Activated CD4-positive, alpha-beta memory T cell treated with anti-CD3 and anti-CD28 coated beads for 36 hours (primary cell): ENCODE measurements at regions not wholly inside any gene's neighbourhood (a gene's known extent, or its start where the extent isn't known, plus 50 kb on each side); places are given as distances from the start of the nearest gene placed in this dataset.

Experiments
- CTCF ChIA-PET: fragments of 350-600 bp; sonication (Branson Sonifier 250); formaldehyde crosslinking; loops from one replicate; lab custom pipeline; 2021; ENCODE audit warnings: antibody characterized with exemption, inconsistent platforms; lab: Charles Lee
- POLR2A ChIA-PET: fragments of 350-600 bp; sonication (Branson Sonifier 250); formaldehyde crosslinking; loops from one replicate; lab custom pipeline; 2021; ENCODE audit warnings: antibody characterized with exemption; lab: Charles Lee
- DNase-seq: peaks from one replicate; pipeline ENCODE4 v3.0.0-alpha.2; 2020
- H3K27ac Mint-ChIP-seq: one replicate; pipeline ENCODE4 v1.8.0; 2021; ENCODE audit warnings: mixed read lengths
- H3K27me3 Mint-ChIP-seq: one replicate; pipeline ENCODE4 v1.8.0; 2021; ENCODE audit warnings: mixed read lengths
- H3K36me3 Mint-ChIP-seq: one replicate; pipeline ENCODE4 v1.8.0; 2021; ENCODE audit warnings: mixed read lengths
- H3K4me1 Mint-ChIP-seq: one replicate; pipeline ENCODE4 v1.8.0; 2021; ENCODE audit warnings: low read depth, mixed read lengths
- H3K4me3 Mint-ChIP-seq: one replicate; pipeline ENCODE4 v1.8.0; 2021; ENCODE audit warnings: mild to moderate bottlenecking, mixed read lengths
- H3K9me3 Mint-ChIP-seq: one replicate; pipeline ENCODE4 v1.8.0; 2021; ENCODE audit warnings: mixed read lengths
- intact Hi-C: fragments of 100-400 bp; cut with micrococcal nuclease; formaldehyde crosslinking; loops from one replicate; pipeline ENCODE4 v1.15.1; 2023

- Mint-ChIP-seq H3K27ac (no peak overlapping the region), H3K4me1 (no peaks in the 10 kb centered on the region), H3K4me3 (no peak overlapping the region), H3K36me3 (no peaks in the 10 kb centered on the region), H3K9me3 (peaks cover 2% of the 10 kb centered on the region), H3K27me3 (no peaks in the 10 kb centered on the region)
- no peak for DNase-seq
- CTCF ChIA-PET = no interaction called here
- POLR2A ChIA-PET = no interaction called here
- intact Hi-C loops = no loop called here
These were observed 476.4 kb downstream of the ISL1 start for GRCh38 chr5:51859624-51860023.

GRCh38 chr5:51860532-51861018 is 477.3 kb downstream of the ISL1 start:
- no peak for DNase-seq
- ChIA-PET POLR2A (no interaction called here), CTCF (no interaction called here)
- Mint-ChIP-seq H3K27me3 (no peaks in the 10 kb centered on the region), H3K9me3 (peaks cover 2% of the 10 kb centered on the region), H3K36me3 (no peaks in the 10 kb centered on the region), H3K27ac (no peak overlapping the region), H3K4me3 (no peak overlapping the region), H3K4me1 (no peaks in the 10 kb centered on the region)
- intact Hi-C loops = no loop called here

- H3K36me3 Mint-ChIP-seq = no peaks in the 10 kb centered on the region
- ChIA-PET POLR2A (no interaction called here), CTCF (no interaction called here)
- intact Hi-C loops = no loop called here
- peaks cover 31% of the 10 kb centered on the region for H3K9me3 Mint-ChIP-seq
- no peak overlapping the region for H3K27ac Mint-ChIP-seq
- no peak overlapping the region for H3K4me3 Mint-ChIP-seq
- H3K27me3 Mint-ChIP-seq = no peaks in the 10 kb centered on the region
- DNase-seq = no peak
- no peaks in the 10 kb centered on the region for H3K4me1 Mint-ChIP-seq
These were observed 488.9 kb downstream of the ISL1 start for GRCh38 chr5:51872144-51872543.

- H3K4me1 Mint-ChIP-seq = no peaks in the 10 kb centered on the region
- peaks cover 6% of the 10 kb centered on the region for H3K9me3 Mint-ChIP-seq
- no peak overlapping the region for H3K4me3 Mint-ChIP-seq
- intact Hi-C loops = no loop called here
- H3K27me3 Mint-ChIP-seq = no peaks in the 10 kb centered on the region
- ChIA-PET POLR2A (no interaction called here), CTCF (no interaction called here)
- H3K27ac Mint-ChIP-seq = no peak overlapping the region
- DNase-seq = no peak
- H3K36me3 Mint-ChIP-seq = no peaks in the 10 kb centered on the region
These were observed 498.7 kb downstream of the ISL1 start for GRCh38 chr5:51881901-51882300.

- Mint-ChIP-seq H3K4me3 (no peak overlapping the region), H3K27ac (no peak overlapping the region), H3K4me1 (no peaks in the 10 kb centered on the region), H3K9me3 (peaks cover 1% of the 10 kb centered on the region), H3K27me3 (no peaks in the 10 kb centered on the region), H3K36me3 (no peaks in the 10 kb centered on the region)
- POLR2A ChIA-PET = no interaction called here
- no peak for DNase-seq
- CTCF ChIA-PET = no interaction called here
- intact Hi-C loops = no loop called here
These were observed 499.4 kb downstream of the ISL1 start for GRCh38 chr5:51882647-51883046.

GRCh38 chr5:51889703-51890102 is 506.5 kb downstream of the ISL1 start:
- H3K9me3 Mint-ChIP-seq = peaks cover 3% of the 10 kb centered on the region
- H3K27ac Mint-ChIP-seq = no peak overlapping the region
- no peaks in the 10 kb centered on the region for H3K27me3 Mint-ChIP-seq
- no peaks in the 10 kb centered on the region for H3K36me3 Mint-ChIP-seq
- H3K4me1 Mint-ChIP-seq = no peaks in the 10 kb centered on the region
- intact Hi-C loops = no loop called here
- CTCF ChIA-PET = no interaction called here
- POLR2A ChIA-PET = no interaction called here
- no peak overlapping the region for H3K4me3 Mint-ChIP-seq
- no peak for DNase-seq

- no peaks in the 10 kb centered on the region for H3K27me3 Mint-ChIP-seq
- H3K36me3 Mint-ChIP-seq = no peaks in the 10 kb centered on the region
- no peaks in the 10 kb centered on the region for H3K4me1 Mint-ChIP-seq
- no peak for DNase-seq
- no peak overlapping the region for H3K4me3 Mint-ChIP-seq
- no peak overlapping the region for H3K27ac Mint-ChIP-seq
- ChIA-PET CTCF (no interaction called here), POLR2A (no interaction called here)
- intact Hi-C loops = no loop called here
- H3K9me3 Mint-ChIP-seq = peaks cover 3% of the 10 kb centered on the region
These were observed 507.3 kb downstream of the ISL1 start for GRCh38 chr5:51890435-51891116.

GRCh38 chr5:51892680-51893079 is 509.4 kb downstream of the ISL1 start:
- POLR2A ChIA-PET = no interaction called here
- Mint-ChIP-seq H3K27me3 (no peaks in the 10 kb centered on the region), H3K9me3 (peaks cover 3% of the 10 kb centered on the region), H3K4me1 (no peaks in the 10 kb centered on the region), H3K36me3 (no peaks in the 10 kb centered on the region), H3K4me3 (no peak overlapping the region), H3K27ac (no peak overlapping the region)
- CTCF ChIA-PET = no interaction called here
- intact Hi-C loops = no loop called here
- no peak for DNase-seq

GRCh38 chr5:51895834-51896233 is 512.6 kb downstream of the ISL1 start:
- ChIA-PET POLR2A (no interaction called here), CTCF (no interaction called here)
- intact Hi-C loops = no loop called here
- no peaks in the 10 kb centered on the region for H3K4me1 Mint-ChIP-seq
- no peak overlapping the region for H3K27ac Mint-ChIP-seq
- H3K27me3 Mint-ChIP-seq = no peaks in the 10 kb centered on the region
- H3K4me3 Mint-ChIP-seq = no peak overlapping the region
- H3K36me3 Mint-ChIP-seq = no peaks in the 10 kb centered on the region
- no peak for DNase-seq
- peaks cover 3% of the 10 kb centered on the region for H3K9me3 Mint-ChIP-seq

- Mint-ChIP-seq H3K27me3 (no peaks in the 10 kb centered on the region), H3K27ac (no peak overlapping the region), H3K4me1 (no peaks in the 10 kb centered on the region), H3K4me3 (no peak overlapping the region), H3K9me3 (peaks cover 2% of the 10 kb centered on the region), H3K36me3 (no peaks in the 10 kb centered on the region)
- no peak for DNase-seq
- intact Hi-C loops = no loop called here
- ChIA-PET POLR2A (no interaction called here), CTCF (no interaction called here)
These were observed 519.3 kb downstream of the ISL1 start for GRCh38 chr5:51902512-51902911.

GRCh38 chr5:51908215-51908614 is 525.0 kb downstream of the ISL1 start:
- no peak overlapping the region for H3K27ac Mint-ChIP-seq
- H3K9me3 Mint-ChIP-seq = peaks cover 6% of the 10 kb centered on the region
- no peaks in the 10 kb centered on the region for H3K4me1 Mint-ChIP-seq
- DNase-seq = no peak
- intact Hi-C loops = no loop called here
- ChIA-PET CTCF (no interaction called here), POLR2A (no interaction called here)
- H3K27me3 Mint-ChIP-seq = no peaks in the 10 kb centered on the region
- H3K4me3 Mint-ChIP-seq = no peak overlapping the region
- no peaks in the 10 kb centered on the region for H3K36me3 Mint-ChIP-seq

- Mint-ChIP-seq H3K27ac (no peak overlapping the region), H3K4me1 (no peaks in the 10 kb centered on the region), H3K4me3 (no peak overlapping the region), H3K9me3 (peaks cover 25% of the 10 kb centered on the region), H3K27me3 (no peaks in the 10 kb centered on the region), H3K36me3 (peaks cover 3% of the 10 kb centered on the region)
- CTCF ChIA-PET = no interaction called here
- POLR2A ChIA-PET = no interaction called here
- intact Hi-C loops = no loop called here
- DNase-seq = no peak
These were observed 561.4 kb downstream of the ISL1 start for GRCh38 chr5:51944500-51945125.

- Mint-ChIP-seq H3K4me3 (no peak overlapping the region), H3K36me3 (no peaks in the 10 kb centered on the region), H3K9me3 (peaks cover 2% of the 10 kb centered on the region), H3K4me1 (no peaks in the 10 kb centered on the region), H3K27me3 (no peaks in the 10 kb centered on the region), H3K27ac (no peak overlapping the region)
- intact Hi-C loops = no loop called here
- ChIA-PET CTCF (no interaction called here), POLR2A (no interaction called here)
- DNase-seq = no peak
These were observed 575.2 kb downstream of the ISL1 start for GRCh38 chr5:51958473-51958872.
